Inferior parietal cortex (tissue), 1 donor: ENCODE measurements at regions not wholly inside any gene's neighbourhood (a gene's known extent, or its start where the extent isn't known, plus 50 kb on each side); places are given as distances from the start of the nearest gene placed in this dataset.

Experiments used
- DNase-seq: peaks from one replicate; pipeline ENCODE4 v3.0.0-alpha.2; 2016; ENCODE audit errors: extremely low spot score

DNA sequence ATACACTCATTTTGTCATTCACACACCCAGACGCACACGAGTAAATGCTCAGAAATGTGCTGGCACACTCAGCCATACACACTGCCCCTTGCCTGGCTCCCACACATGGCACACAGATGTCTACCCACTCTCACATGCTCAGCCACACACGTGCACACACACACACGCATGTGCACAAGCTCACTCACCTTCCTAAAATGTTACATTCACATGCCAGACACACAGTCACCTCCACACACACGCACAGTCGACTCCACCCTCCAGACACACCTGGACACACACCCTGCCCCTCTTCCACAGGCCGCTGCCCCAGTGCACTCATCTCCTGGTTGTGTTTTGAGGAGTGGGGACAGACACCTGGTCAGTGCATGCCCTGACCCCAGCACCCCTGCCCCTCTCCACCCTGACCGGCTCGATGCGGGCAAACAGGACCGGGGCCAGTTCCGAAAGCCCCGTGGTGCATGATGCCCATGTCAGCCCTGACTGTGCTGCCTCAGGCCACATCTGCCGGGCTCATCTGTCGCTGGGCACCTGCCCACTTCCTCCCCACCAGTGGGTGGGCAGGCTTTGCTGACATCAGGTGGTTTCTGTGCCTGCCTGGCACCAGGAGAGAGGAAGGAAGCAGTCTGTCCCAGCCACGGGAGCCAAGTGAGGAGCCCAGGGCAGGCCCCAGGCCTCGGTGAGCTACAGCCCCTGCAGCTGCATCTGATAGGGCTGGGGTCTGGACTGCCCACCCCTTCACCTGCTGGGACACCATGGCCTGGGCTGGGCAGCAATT, 84.9 kb upstream of the ZNF716 start:
- DNase-seq: no peak

DNA sequence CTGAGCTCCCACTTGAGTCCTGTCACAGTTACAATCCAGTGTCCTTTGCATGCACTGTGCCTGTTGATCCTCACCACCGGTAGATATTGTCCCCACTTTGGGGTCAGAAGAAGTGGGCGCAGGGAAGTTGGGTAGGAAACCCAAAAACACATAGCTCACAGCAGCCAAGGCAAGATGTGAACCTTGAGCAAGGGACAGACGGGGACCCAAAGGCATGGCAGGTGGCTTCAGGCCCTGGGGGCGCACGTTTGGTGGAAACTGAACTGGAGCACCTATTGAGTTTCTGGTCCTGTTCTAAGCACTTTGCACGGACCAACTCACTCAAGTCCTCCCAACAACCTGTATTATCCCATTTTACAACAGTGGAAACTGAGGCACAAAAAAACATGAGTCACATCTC, 82.8 kb upstream of the ZNF716 start:
- no peak for DNase-seq

DNA sequence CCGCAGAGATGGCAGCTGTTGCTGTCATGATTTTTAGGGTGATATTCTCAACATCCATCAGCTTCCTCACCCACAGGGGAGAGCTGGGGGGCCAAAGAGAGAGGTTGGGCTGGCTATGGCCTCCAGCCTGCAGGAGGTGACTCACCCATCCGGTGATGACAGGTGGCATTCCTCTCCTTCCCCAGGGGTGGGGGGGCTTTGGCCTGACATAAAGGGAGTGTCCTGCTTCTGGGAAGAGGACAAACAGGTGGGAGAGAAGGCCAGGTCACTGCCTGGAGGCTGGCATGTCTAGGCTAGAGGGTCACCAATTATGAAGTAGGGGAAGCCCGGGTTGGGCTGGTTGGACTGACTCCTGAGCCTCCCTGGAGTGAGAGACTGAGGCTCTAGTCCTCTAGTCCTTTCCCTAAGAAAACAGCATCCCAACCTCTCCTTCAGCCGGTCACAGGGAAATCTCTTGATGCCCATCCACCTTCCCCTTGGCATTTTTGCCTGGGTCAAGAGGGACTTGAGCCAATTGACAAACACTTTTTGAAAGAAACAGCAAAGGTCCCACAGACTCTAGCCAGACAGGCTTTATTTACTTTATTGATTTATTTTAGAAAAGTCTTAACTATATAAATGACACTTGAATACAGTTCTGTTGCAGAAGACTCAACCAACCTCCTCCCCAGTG, 79.8 kb upstream of the ZNF716 start:
- DNase-seq: no peak

DNA sequence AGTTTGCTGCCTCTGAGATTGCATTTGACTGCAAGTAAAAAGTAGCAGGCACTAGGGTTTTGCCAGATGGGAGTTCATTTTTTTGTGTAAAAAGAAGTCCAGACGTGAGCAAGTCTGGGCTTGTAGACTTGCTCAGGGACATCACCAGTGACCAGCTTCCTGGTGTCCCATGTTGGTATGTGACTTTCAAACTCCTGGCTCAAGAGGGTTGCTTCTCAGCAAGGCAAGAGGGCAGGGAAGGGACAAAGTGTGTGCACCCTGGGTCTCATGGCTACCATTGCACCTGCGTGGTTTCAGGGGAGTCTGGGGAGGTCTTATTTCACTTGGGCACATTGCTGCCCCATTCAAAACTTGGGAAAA, 79.3 kb upstream of the ZNF716 start:
- no peak for DNase-seq

DNA sequence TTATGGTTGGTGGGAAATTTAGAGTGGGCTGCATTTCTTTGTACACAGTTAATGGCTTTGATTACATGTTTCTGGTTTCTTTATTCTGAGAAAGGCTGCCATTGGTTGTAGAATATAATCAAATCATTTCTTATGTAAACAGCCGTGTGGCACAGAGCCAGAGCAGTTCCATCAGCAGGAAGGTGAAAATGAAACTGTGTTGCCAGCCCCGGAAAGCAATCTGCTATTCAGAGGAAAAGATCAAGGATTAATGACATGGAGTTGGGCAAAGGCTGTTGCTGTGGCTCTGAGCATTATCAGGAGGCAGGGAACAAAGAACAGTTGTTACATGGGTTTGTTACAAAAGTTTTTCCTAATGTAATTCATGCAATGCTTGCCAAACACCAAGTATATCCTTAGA, 74.2 kb upstream of the ZNF716 start:
- DNase-seq: no peak

DNA sequence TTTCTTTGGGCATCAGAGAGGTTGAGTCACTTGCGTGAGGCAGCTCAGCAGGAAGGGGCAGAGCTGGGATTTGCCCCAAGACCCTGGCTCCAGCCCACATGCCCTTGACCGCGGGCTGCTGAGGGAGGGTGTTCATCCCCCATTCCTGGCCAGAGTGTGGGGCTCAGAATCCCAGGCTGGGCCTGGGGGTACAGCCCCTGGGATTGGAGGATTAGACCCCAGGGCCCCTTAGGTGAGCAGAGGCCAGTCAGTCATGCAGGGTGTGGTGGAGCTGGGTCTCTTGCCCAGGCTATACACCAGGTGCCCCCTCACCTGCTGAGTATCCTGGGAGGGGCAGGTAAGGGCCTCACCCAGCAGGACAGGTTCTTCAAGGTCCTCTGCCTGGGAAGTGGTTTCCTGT, 68.4 kb upstream of the ZNF716 start:
- no peak for DNase-seq

DNA sequence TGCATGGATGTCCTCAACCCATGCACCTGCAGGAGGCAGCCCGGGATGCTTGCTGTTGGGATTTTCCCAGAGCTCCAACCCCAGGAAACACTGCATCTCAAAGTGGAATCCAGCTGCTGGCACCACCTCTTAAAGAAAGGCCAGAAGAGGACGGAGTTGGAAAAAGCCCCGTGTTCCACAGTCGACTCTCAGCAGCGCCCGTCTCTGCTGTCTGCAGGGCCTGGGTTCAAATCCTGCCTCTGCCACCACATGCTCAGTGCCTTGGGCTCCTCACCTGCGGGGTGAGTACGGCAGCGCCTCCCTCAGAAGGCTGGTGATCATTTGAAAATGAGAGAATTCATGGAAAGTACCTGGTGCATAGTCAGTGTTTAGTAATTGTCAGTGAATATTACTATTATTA, 65.6 kb upstream of the ZNF716 start:
- DNase-seq: no peak

DNA sequence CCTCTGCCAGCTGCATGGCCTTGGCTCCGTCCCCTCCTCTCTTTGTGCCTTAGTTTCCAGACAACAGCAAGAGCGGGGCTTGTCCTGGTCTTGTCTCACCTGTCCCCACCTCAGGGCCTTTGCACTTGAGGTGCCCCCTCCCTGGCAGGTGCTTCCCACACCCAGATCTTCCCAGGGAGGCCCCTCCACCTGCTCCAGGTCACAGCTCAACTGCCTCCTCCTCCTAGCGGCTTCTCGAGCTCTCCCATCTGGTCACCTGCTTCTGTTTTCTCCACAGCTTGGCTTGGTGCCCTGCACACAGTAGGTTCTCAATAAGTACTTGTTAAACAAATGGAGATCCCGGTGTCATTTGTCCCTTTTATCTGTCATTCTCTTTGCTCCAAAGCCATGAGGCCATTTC, 64.3 kb upstream of the ZNF716 start:
- no peak for DNase-seq

DNA sequence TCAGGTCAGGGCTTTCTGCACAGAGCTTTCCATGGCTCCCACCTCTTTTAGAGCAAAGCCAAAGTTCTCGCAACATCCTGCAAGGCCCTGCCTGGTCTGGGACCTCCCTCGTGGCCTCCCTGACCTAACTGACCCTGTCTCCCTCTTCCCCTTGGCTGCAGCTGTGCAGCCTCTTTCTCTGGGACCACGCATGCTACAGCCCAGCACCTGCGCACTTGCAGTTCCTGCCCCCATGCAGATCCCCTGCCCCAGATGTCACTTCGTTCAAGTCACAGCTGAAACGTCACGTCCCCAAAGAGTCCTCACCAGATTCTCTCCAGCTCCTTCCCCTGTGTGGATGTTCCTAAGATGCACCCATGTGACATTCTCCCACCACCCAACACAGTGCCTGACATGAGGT, 61.2 kb upstream of the ZNF716 start:
- no peak for DNase-seq

DNA sequence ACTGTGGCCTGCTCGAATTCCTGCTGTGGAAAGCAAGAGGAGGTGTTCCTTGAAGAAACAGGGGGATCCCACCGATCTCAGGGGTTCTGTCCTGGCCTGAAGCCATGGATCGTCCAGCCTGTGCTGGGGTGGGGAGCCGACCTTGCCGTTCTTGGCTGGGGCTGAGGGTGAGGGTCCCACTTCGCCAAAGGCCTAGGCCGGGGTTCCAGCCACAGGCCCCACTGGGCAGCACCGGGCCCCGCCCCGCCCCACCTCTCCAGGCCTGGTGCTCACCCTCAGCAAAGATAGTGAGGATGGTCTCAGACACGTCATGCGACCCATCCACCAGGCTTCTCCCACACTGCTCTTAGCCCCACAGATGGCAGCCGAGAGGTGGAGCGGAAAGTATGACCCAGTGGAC, 51.4 kb upstream of the ZNF716 start:
- DNase-seq: no peak

DNA sequence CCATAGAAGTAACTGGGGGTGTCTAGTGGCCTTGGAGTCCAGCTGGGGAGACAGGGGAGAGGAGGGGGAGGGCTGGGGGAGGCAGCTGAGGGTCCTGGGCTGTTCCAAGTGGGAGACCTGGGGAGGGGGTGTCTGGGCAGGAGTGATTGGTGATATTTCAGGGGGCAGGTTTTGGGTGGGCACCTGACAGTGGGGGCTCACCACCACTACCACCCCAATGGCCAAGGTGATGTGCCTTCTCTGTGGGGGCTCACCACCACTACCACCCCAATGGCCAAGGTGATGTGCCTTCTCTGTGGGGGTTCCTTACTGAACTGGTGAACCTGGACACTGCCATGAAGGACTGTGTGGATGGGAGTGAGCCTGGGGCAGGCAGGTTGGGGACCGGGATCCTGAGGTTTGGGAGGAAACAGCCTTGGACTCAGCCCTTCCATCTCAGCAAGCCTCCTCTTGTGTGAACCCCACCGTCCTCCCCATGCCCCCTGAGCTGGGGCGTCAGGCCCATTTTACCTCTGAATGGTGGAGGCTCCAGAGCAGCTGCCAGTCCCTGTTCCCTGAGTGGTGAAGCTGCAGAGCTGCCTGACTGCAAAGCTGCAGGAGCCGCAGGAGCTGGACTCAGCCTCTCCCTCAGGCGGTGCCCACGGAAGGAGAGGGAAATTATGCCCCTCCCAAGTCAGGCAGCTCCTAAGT, 50.6 kb upstream of the ZNF716 start:
- no peak for DNase-seq

DNA sequence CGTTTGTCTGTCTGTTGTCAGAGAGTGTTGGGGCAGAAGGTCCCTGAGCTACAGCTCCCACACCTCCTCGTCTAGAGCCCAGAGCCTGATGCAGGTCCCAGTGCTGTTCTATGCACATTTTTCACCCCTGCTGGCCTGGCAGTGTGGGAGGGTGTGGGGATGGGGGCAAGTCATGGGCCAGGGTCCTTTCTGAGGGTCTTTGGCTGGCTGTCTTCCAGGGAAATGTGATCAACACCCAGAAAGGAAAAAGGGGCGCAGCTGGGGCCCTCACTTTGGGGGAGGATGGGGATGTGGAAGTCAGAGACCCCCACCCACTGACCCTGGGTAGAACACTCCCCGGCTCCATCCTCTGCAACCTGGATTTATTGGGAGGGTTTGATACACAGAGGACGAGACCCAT, 50.0 kb upstream of the ZNF716 start:
- DNase-seq: no peak
